ENCODE measurements at regions not wholly inside any gene's neighbourhood (a gene's known extent, or its start where the extent isn't known, plus 50 kb on each side); places are given as distances from the start of the nearest gene placed in this dataset.

GRCh38 chr10:64234489-64234888 is 713.3 kb downstream of the REEP3 start:
- H3K4me1 ChIP-seq = no peaks in the 10 kb centered on the region
- no peaks in the 10 kb centered on the region for H3K36me3 ChIP-seq
- intact Hi-C loops (cut with DNase I; ENCODE audit: low total_unique reads) = no loop called here
- no peaks in the 10 kb centered on the region for H3K27me3 ChIP-seq
- H3K27ac ChIP-seq = no peak overlapping the region
- no peak overlapping the region for H3K4me3 ChIP-seq
- DNase-seq = no peak
- TF ChIP-seq CTCF (IDR thresholded peaks at IDR 0.05) = no peak
- no peaks in the 10 kb centered on the region for H3K9me3 ChIP-seq

GRCh38 chr10:64257704-64258103 is 736.5 kb downstream of the REEP3 start:
- Histone ChIP-seq H3K4me3 (no peak overlapping the region), H3K27ac (no peak overlapping the region), H3K27me3 (no peaks in the 10 kb centered on the region), H3K4me1 (no peaks in the 10 kb centered on the region), H3K36me3 (no peaks in the 10 kb centered on the region), H3K9me3 (no peaks in the 10 kb centered on the region)
- TF ChIP-seq CTCF (IDR thresholded peaks at IDR 0.05) = no peak
- intact Hi-C loops (cut with DNase I; ENCODE audit: low total_unique reads) = no loop called here
- DNase-seq = no peak

GRCh38 chr10:64261092-64261491 is 739.9 kb downstream of the REEP3 start:
- DNase-seq = no peak
- no peaks in the 10 kb centered on the region for H3K4me1 ChIP-seq

GRCh38 chr10:64261676-64262075 is 740.5 kb downstream of the REEP3 start:
- no peak for DNase-seq
- Histone ChIP-seq H3K36me3 (no peaks in the 10 kb centered on the region), H3K27ac (no peak overlapping the region), H3K27me3 (no peaks in the 10 kb centered on the region), H3K9me3 (no peaks in the 10 kb centered on the region), H3K4me3 (no peak overlapping the region), H3K4me1 (no peaks in the 10 kb centered on the region)
- TF ChIP-seq CTCF (IDR thresholded peaks at IDR 0.05) = no peak
- intact Hi-C loops (cut with DNase I; ENCODE audit: low total_unique reads) = no loop called here

More at GRCh38 chr10:64261092-64261491, 739.9 kb downstream of the REEP3 start:
- Histone ChIP-seq H3K36me3 (no peaks in the 10 kb centered on the region), H3K27ac (no peak overlapping the region), H3K9me3 (no peaks in the 10 kb centered on the region), H3K4me3 (no peak overlapping the region), H3K27me3 (no peaks in the 10 kb centered on the region)
- no peak for TF ChIP-seq CTCF (IDR thresholded peaks at IDR 0.05)
- intact Hi-C loops (cut with DNase I; ENCODE audit: low total_unique reads) = no loop called here

GRCh38 chr10:64265961-64266360 is 744.8 kb downstream of the REEP3 start:
- H3K27me3 ChIP-seq = no peaks in the 10 kb centered on the region
- intact Hi-C loops (cut with DNase I; ENCODE audit: low total_unique reads) = no loop called here
- H3K36me3 ChIP-seq = no peaks in the 10 kb centered on the region
- no peak overlapping the region for H3K4me3 ChIP-seq
- H3K9me3 ChIP-seq = no peaks in the 10 kb centered on the region
- DNase-seq = no peak
- no peaks in the 10 kb centered on the region for H3K4me1 ChIP-seq
- no peak overlapping the region for H3K27ac ChIP-seq
- TF ChIP-seq CTCF (IDR thresholded peaks at IDR 0.05) = no peak

GRCh38 chr10:64271508-64271907 is 750.3 kb downstream of the REEP3 start:
- intact Hi-C loops (cut with DNase I; ENCODE audit: low total_unique reads) = no loop called here
- H3K4me1 ChIP-seq = no peaks in the 10 kb centered on the region
- no peak for DNase-seq
- no peaks in the 10 kb centered on the region for H3K9me3 ChIP-seq
- H3K36me3 ChIP-seq = no peaks in the 10 kb centered on the region
- H3K27ac ChIP-seq = no peak overlapping the region
- no peak overlapping the region for H3K4me3 ChIP-seq
- TF ChIP-seq CTCF (IDR thresholded peaks at IDR 0.05) = no peak
- no peaks in the 10 kb centered on the region for H3K27me3 ChIP-seq
